NB4 (cell line): ENCODE measurements at regions not wholly inside any gene's neighbourhood (a gene's known extent, or its start where the extent isn't known, plus 50 kb on each side); places are given as distances from the start of the nearest gene placed in this dataset.

Experiments
- POLR2A ChIP-seq: IDR thresholded peaks from 2 replicates; pipeline ENCODE4 v1.6.1; 2011; ENCODE audit warnings: mild to moderate bottlenecking; ENCODE audit not compliant: insufficient read length; ENCODE audit errors: extremely low read depth
- TF ChIP-seq, protein P1 (sequence below): IDR thresholded peaks from one replicate; pipeline ENCODE4 v1.5.1; 2012; ENCODE audit warnings: low read depth, low read length

DNA sequence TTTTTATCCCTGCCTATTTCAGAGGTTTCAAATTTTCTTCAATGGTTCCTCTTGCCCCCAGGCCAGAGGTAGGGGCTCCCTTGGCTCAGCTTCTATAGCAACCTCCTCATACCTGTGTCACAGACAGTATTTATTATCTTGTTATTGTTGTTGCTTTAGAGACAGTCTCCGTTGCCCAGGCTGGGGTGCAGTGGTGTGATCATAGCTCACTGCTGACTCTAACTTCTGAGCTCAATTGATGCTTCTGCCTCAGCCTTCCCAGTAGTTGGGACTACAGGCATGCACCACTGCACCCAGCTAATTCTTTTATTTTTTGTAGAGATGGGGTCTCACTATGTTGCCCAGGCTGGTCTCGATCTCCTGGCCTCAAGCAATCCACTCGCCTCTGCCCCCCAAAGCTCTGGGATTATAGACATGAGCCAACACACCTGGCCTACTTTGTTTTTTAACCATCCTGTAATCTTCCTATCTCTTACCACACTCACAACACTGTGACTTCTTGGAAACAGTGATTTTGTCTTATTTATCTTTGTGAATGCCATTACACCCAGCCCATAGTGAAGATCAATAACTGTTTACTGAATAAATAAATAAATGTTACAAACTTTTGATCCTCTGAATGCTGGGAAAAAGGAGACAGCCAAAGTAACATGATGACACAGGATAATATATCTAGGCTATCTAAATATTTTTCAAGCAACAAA is 95.9 kb downstream of the PHLDA1 start:
- TF ChIP-seq, protein P1, sequence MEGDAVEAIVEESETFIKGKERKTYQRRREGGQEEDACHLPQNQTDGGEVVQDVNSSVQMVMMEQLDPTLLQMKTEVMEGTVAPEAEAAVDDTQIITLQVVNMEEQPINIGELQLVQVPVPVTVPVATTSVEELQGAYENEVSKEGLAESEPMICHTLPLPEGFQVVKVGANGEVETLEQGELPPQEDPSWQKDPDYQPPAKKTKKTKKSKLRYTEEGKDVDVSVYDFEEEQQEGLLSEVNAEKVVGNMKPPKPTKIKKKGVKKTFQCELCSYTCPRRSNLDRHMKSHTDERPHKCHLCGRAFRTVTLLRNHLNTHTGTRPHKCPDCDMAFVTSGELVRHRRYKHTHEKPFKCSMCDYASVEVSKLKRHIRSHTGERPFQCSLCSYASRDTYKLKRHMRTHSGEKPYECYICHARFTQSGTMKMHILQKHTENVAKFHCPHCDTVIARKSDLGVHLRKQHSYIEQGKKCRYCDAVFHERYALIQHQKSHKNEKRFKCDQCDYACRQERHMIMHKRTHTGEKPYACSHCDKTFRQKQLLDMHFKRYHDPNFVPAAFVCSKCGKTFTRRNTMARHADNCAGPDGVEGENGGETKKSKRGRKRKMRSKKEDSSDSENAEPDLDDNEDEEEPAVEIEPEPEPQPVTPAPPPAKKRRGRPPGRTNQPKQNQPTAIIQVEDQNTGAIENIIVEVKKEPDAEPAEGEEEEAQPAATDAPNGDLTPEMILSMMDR: no peak
- TF ChIP-seq POLR2A: no peak
